ENCODE measurements at regions not wholly inside any gene's neighbourhood (a gene's known extent, or its start where the extent isn't known, plus 50 kb on each side); places are given as distances from the start of the nearest gene placed in this dataset.

DNA sequence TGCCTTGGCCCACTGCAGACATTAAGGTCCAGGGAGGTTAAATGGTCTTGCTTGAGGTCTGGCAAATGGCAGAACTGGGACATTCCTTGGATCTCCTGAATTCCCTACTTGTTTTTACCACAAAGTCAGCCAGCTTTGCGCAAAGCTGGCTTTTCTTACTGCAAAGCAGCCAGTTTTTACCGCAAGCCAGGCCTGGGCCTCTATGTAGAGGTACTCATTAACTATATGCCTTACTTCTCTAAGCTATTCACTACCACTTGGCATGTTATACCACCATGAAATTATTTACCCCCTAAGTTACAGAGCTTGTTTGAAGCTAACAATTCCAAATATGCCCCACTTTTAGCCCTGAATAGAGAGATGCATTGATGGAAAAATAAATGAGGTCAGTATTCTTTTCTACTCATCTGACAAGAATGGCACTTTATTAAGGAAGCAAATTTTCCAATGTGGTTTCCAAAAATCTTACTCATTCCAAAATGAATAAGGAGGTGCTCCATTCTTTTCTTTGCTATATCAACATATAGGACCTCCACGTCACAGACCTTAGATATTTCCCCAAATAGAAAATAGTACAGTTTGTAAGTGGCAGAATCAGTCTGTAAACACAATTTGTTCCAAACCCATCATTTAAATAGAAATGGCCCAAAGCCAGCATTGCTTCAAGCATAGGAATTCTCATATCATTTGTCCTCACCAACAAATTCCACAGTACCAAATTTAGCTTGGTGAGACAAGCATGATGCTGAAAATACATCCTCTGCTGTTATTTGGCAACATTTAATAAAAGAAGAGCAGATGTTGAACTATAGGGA is 143.9 kb upstream of the TSC22D1 start:
- Histone ChIP-seq H3K4me1 (ENCODE audit: insufficient read depth, low read length, severe bottlenecking) (no peaks in the 10 kb centered on the region), H2AFZ (ENCODE audit: low read length) (no peak overlapping the region), H3F3A (ENCODE audit: insufficient read depth, low read length) (no peaks in the 10 kb centered on the region), H3K4me2 (ENCODE audit: low read length) (no peak overlapping the region), H3K79me2 (ENCODE audit: insufficient read depth, low read length) (no peaks in the 10 kb centered on the region), H3K9ac (ENCODE audit: low read length) (no peak overlapping the region), H3K9me3 (ENCODE audit: low read length) (no peaks in the 10 kb centered on the region), H3K4me3 (ENCODE audit: low read depth, low read length, poor library complexity, severe bottlenecking) (no peak overlapping the region), H3K9me2 (ENCODE audit: low read depth, low read length) (no peaks in the 10 kb centered on the region), H4K20me1 (ENCODE audit: insufficient read depth, low read length) (no peaks in the 10 kb centered on the region), H3K27me3 (ENCODE audit: insufficient read depth, low read length) (peaks cover 4% of the 10 kb centered on the region; the same call in 1 of the 2 replicates), H3K36me3 (ENCODE audit: insufficient read depth, low read length) (no peaks in the 10 kb centered on the region), H3K27ac (ENCODE audit: low read depth, low read length, poor library complexity, severe bottlenecking) (no peak overlapping the region)
- TF ChIP-seq EZH2 (IDR thresholded peaks at IDR 0.05; ENCODE audit: borderline replicate concordance, low read length), result no peak
- TF ChIP-seq, protein P1, sequence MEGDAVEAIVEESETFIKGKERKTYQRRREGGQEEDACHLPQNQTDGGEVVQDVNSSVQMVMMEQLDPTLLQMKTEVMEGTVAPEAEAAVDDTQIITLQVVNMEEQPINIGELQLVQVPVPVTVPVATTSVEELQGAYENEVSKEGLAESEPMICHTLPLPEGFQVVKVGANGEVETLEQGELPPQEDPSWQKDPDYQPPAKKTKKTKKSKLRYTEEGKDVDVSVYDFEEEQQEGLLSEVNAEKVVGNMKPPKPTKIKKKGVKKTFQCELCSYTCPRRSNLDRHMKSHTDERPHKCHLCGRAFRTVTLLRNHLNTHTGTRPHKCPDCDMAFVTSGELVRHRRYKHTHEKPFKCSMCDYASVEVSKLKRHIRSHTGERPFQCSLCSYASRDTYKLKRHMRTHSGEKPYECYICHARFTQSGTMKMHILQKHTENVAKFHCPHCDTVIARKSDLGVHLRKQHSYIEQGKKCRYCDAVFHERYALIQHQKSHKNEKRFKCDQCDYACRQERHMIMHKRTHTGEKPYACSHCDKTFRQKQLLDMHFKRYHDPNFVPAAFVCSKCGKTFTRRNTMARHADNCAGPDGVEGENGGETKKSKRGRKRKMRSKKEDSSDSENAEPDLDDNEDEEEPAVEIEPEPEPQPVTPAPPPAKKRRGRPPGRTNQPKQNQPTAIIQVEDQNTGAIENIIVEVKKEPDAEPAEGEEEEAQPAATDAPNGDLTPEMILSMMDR (IDR thresholded peaks at IDR 0.05; ENCODE audit: low read length), result no peak

DNA sequence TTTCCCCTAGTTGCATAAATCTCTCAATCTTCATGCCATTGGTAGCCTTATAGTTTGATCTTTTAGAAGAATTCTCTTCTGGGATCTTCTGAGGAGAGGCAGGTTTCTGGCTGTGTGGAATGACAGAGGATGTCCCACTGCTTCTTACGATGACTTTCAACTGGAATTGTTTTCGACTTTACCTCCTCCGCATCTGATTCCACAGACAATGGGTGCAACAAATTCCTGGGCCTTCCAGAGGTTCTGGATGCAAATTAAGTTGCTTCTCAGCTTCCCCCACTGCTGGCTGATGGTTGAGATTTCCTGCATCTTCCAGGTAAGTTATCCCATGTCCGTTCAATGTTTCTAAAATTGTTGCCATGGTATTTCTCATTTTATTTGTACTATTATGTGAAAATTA is 142.3 kb upstream of the TSC22D1 start:
- Histone ChIP-seq H3K4me1 (ENCODE audit: insufficient read depth, low read length, severe bottlenecking) (no peaks in the 10 kb centered on the region), H3K9me3 (ENCODE audit: low read length) (no peaks in the 10 kb centered on the region), H3K36me3 (ENCODE audit: insufficient read depth, low read length) (no peaks in the 10 kb centered on the region), H3K27me3 (ENCODE audit: insufficient read depth, low read length) (peaks cover 4% of the 10 kb centered on the region; the same call in 1 of the 2 replicates), H3K9me2 (ENCODE audit: low read depth, low read length) (no peaks in the 10 kb centered on the region), H3K4me2 (ENCODE audit: low read length) (no peak overlapping the region), H3K9ac (ENCODE audit: low read length) (no peak overlapping the region), H3K79me2 (ENCODE audit: insufficient read depth, low read length) (no peaks in the 10 kb centered on the region), H3F3A (ENCODE audit: insufficient read depth, low read length) (no peaks in the 10 kb centered on the region), H3K4me3 (ENCODE audit: low read depth, low read length, poor library complexity, severe bottlenecking) (no peak overlapping the region), H4K20me1 (ENCODE audit: insufficient read depth, low read length) (no peaks in the 10 kb centered on the region), H3K27ac (ENCODE audit: low read depth, low read length, poor library complexity, severe bottlenecking) (no peak overlapping the region), H2AFZ (ENCODE audit: low read length) (no peak overlapping the region)
- TF ChIP-seq, protein P1 (IDR thresholded peaks at IDR 0.05; ENCODE audit: low read length), result no peak

DNA sequence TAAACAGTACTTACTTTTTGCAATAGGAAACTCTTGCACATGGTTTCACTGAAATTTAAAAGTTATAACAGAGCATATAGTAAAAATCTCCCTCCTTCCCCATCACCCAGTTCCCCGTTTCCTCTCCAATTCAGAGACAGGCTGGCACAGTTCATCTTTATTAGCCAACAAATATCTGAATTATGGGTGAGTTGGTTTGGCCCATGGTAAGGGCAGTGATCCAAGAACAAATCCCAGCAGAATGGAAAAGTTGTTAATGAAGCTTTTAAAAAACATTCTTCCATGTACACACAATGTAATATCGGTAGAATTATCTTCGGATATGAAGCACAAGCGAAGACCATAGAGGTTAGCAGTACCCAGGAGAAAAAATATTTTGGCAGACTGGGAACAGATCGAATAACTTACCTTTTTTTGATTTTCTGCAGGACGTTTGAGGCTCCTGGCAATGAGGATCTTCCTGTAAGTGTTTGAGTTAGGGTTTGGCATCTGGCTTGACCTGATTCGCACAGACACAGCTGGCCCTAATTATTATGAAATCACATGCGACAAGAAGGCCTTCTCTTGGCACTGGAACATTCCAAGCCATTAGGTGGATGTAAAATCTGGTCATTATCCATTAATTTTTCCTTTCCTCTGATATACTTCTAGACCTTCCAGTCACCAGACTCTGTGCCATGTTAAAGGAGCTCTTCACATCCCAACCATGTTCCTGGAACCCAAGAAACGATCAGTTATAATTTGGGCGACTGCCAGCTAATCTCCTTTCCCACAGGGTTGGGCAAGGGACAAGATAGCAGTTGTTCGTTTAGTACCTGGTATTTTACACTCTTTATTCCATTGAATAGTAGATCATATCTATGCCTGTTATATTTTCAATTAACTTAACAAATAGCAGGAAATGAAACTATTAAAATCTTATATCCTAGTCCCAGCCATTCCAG is 139.4 kb upstream of the TSC22D1 start:
- no peaks in the 10 kb centered on the region for H3K9me3 ChIP-seq (ENCODE audit: low read length)
- no peak overlapping the region for H3K9ac ChIP-seq (ENCODE audit: low read length)
- no peak overlapping the region for H3K27ac ChIP-seq (ENCODE audit: low read depth, low read length, poor library complexity, severe bottlenecking)
- H3K79me2 ChIP-seq (ENCODE audit: insufficient read depth, low read length), result no peaks in the 10 kb centered on the region
- no peak overlapping the region for H3K4me2 ChIP-seq (ENCODE audit: low read length)
- H3K4me1 ChIP-seq (ENCODE audit: insufficient read depth, low read length, severe bottlenecking), result no peaks in the 10 kb centered on the region
- H3F3A ChIP-seq (ENCODE audit: insufficient read depth, low read length), result no peaks in the 10 kb centered on the region
- no peaks in the 10 kb centered on the region for H3K36me3 ChIP-seq (ENCODE audit: insufficient read depth, low read length)
- no peak overlapping the region for H3K4me3 ChIP-seq (ENCODE audit: low read depth, low read length, poor library complexity, severe bottlenecking)
- no peak for TF ChIP-seq EZH2 (IDR thresholded peaks at IDR 0.05; ENCODE audit: borderline replicate concordance, low read length)
- TF ChIP-seq, protein P1 (IDR thresholded peaks at IDR 0.05; ENCODE audit: low read length), result no peak
- H3K27me3 ChIP-seq (ENCODE audit: insufficient read depth, low read length), result peaks cover 4% of the 10 kb centered on the region; the same call in 1 of the 2 replicates
- H3K9me2 ChIP-seq (ENCODE audit: low read depth, low read length), result no peaks in the 10 kb centered on the region
- H2AFZ ChIP-seq (ENCODE audit: low read length), result no peak overlapping the region
- no peaks in the 10 kb centered on the region for H4K20me1 ChIP-seq (ENCODE audit: insufficient read depth, low read length)

Measured in OCI-LY1 (cell line).